NCI-H526 treated with DMSO at 0.1 percent for 48 hours (cell line): ENCODE measurements at regions not wholly inside any gene's neighbourhood (a gene's known extent, or its start where the extent isn't known, plus 50 kb on each side); places are given as distances from the start of the nearest gene placed in this dataset.

Source experiments
- DNase-seq: peaks from one replicate; lab custom pipeline; 2025; lab: John Stamatoyannopoulos, UW

GRCh38 chr5:128667152-128667551 lies 129.1 kb upstream of the FBN2 start:
- DNase-seq, result no peak

GRCh38 chr5:128667751-128668150 lies 129.7 kb upstream of the FBN2 start:
- no peak for DNase-seq

GRCh38 chr5:128668921-128669320 lies 130.9 kb upstream of the FBN2 start:
- DNase-seq, result no peak

GRCh38 chr5:128669803-128670202 lies 131.8 kb upstream of the FBN2 start:
- DNase-seq, result no peak

GRCh38 chr5:128671943-128672342 lies 133.9 kb upstream of the FBN2 start:
- DNase-seq, result no peak

- no peak for DNase-seq
Observed at GRCh38 chr5:128673000-128673399, 135.0 kb upstream of the FBN2 start.

GRCh38 chr5:128673411-128673957 lies 135.4 kb upstream of the FBN2 start:
- no peak for DNase-seq

- DNase-seq, result no peak
Observed at GRCh38 chr5:128673970-128674369, 135.9 kb upstream of the FBN2 start.

GRCh38 chr5:128674837-128675446 lies 136.9 kb upstream of the FBN2 start:
- no peak for DNase-seq

- no peak for DNase-seq
Observed at GRCh38 chr5:128681096-128681495, 143.1 kb upstream of the FBN2 start.

- DNase-seq, result no peak
Observed at GRCh38 chr5:128681764-128682592, 143.9 kb upstream of the FBN2 start.

GRCh38 chr5:128682669-128683068 lies 144.6 kb upstream of the FBN2 start:
- no peak for DNase-seq

GRCh38 chr5:128684961-128685360 lies 146.9 kb upstream of the FBN2 start:
- DNase-seq, result no peak

GRCh38 chr5:128687930-128688329 lies 149.9 kb upstream of the FBN2 start:
- no peak for DNase-seq

GRCh38 chr5:128693764-128694163 lies 155.7 kb upstream of the FBN2 start:
- no peak for DNase-seq

- DNase-seq, result no peak
Observed at GRCh38 chr5:128695791-128696530, 157.9 kb upstream of the FBN2 start.

- DNase-seq, result no peak
Observed at GRCh38 chr5:128701301-128701700, 163.3 kb upstream of the FBN2 start.

GRCh38 chr5:128703322-128703721 lies 165.3 kb upstream of the FBN2 start:
- no peak for DNase-seq

GRCh38 chr5:128706269-128706668 lies 168.2 kb upstream of the FBN2 start:
- no peak for DNase-seq

GRCh38 chr5:128708841-128709240 lies 170.8 kb upstream of the FBN2 start:
- no peak for DNase-seq

- no peak for DNase-seq
Observed at GRCh38 chr5:128711216-128711615, 173.2 kb upstream of the FBN2 start.

GRCh38 chr5:128714551-128714950 lies 176.5 kb upstream of the FBN2 start:
- no peak for DNase-seq

GRCh38 chr5:128722551-128722950 lies 184.5 kb upstream of the FBN2 start:
- DNase-seq, result no peak
